CD4-positive, alpha-beta T cell (primary cell): ENCODE measurements at regions not wholly inside any gene's neighbourhood (a gene's known extent, or its start where the extent isn't known, plus 50 kb on each side); places are given as distances from the start of the nearest gene placed in this dataset.

Source experiments
- ATAC-seq: fragments of 200-7000 bp; cut with Tn5 transposase; one replicate; pipeline ENCODE4 v1.10.0; 2022; ENCODE audit warnings: mild to moderate bottlenecking; ENCODE audit not compliant: poor library complexity
- CTCF ChIA-PET: fragments of 350-600 bp; sonication (Branson Sonifier 250); formaldehyde crosslinking; loops from one replicate; lab custom pipeline; 2021; ENCODE audit warnings: antibody characterized with exemption, inconsistent platforms; lab: Charles Lee
- POLR2A ChIA-PET: fragments of 350-600 bp; sonication (Branson Sonifier 250); formaldehyde crosslinking; loops from one replicate; lab custom pipeline; 2021; ENCODE audit warnings: antibody characterized with exemption, inconsistent platforms; lab: Charles Lee
- DNase-seq, 14 experiments: peaks; one replicate each; pipeline ENCODE4 v3.0.0-alpha.2; 2013 to 2020; ENCODE audit warnings: mixed read lengths in 2 of 14
- H3K27ac ChIP-seq, 2 donors: one replicate each; pipeline versions ENCODE4 v1.5.1 to v1.7.0; 2013; ENCODE audit warnings: low read length in 2 of 2, low read depth in 1 of 2, mild to moderate bottlenecking in 1 of 2
- H3K27me3 ChIP-seq, 2 experiments: 1 replicate in 1 of 2; 2 replicates in 1 of 2; pipeline versions ENCODE4 v1.6.1 to v1.7.0; 2013; ENCODE audit warnings: low read length in 2 of 2, control low read depth in 1 of 2, mild to moderate bottlenecking in 1 of 2, moderate library complexity in 1 of 2; ENCODE audit not compliant: insufficient read depth in 2 of 2, control insufficient read depth in 1 of 2
- H3K36me3 ChIP-seq: one replicate; pipeline ENCODE4 v1.6.1; 2013; ENCODE audit warnings: low read length, control low read depth; ENCODE audit not compliant: insufficient read depth
- H3K4me1 ChIP-seq: one replicate; pipeline ENCODE4 v1.6.1; 2013; ENCODE audit warnings: low read length, control low read depth; ENCODE audit not compliant: insufficient read depth
- H3K4me3 ChIP-seq: one replicate; pipeline ENCODE4 v1.5.1; 2013; ENCODE audit warnings: mild to moderate bottlenecking, low read length, moderate library complexity
- H3K9me3 ChIP-seq, 2 experiments: 1 replicate in 1 of 2; 2 replicates in 1 of 2; pipeline versions ENCODE4 v1.6.1 to v1.7.0; 2013; ENCODE audit warnings: low read length in 2 of 2, mild to moderate bottlenecking in 2 of 2, control low read depth in 1 of 2, moderate library complexity in 1 of 2; ENCODE audit not compliant: control insufficient read depth in 1 of 2, insufficient read depth in 1 of 2
- H3K27ac Mint-ChIP-seq: one replicate; pipeline ENCODE4 v1.8.0; 2020; ENCODE audit warnings: mixed read lengths
- H3K27me3 Mint-ChIP-seq: one replicate; pipeline ENCODE4 v1.8.0; 2021; ENCODE audit warnings: mixed read lengths
- H3K36me3 Mint-ChIP-seq: one replicate; pipeline ENCODE4 v1.8.0; 2021; ENCODE audit warnings: low read depth, mixed read lengths
- H3K4me1 Mint-ChIP-seq: one replicate; pipeline ENCODE4 v1.8.0; 2021; ENCODE audit warnings: low read depth, mixed read lengths
- H3K4me3 Mint-ChIP-seq: one replicate; pipeline ENCODE4 v1.8.0; 2020; ENCODE audit warnings: mild to moderate bottlenecking, mixed read lengths
- H3K9me3 Mint-ChIP-seq: one replicate; pipeline ENCODE4 v1.8.0; 2020; ENCODE audit warnings: mixed read lengths
- CTCF ChIP-seq: fragments of 200-600 bp; IDR thresholded peaks from one replicate; pipeline ENCODE4 v1.8.0; 2022; ENCODE audit warnings: antibody characterized with exemption, mild to moderate bottlenecking
- intact Hi-C, 2 experiments: fragments of 100-400 bp; cut with DNase I in 1 of 2; cut with micrococcal nuclease in 1 of 2; formaldehyde crosslinking; loops; one replicate each; pipeline versions ENCODE4 v1.15.1 to v1.9.0; 2023 to 2025; cut with DNase I, micrococcal nuclease

GRCh38 chr6:115159733-115160132, 816.9 kb upstream of the HS3ST5 start:
- DNase-seq (no peak), ATAC-seq (no peak)
- Histone ChIP-seq H3K36me3 (no peaks in the 10 kb centered on the region), H3K27me3 (no peaks in the 10 kb centered on the region), H3K4me3 (no peak overlapping the region), H3K27ac (no peak overlapping the region), H3K4me1 (no peaks in the 10 kb centered on the region), H3K9me3 (peaks cover 0 to 5% of the 10 kb centered on the region in 2 experiments)
- Mint-ChIP-seq H3K27ac (no peak overlapping the region), H3K4me1 (no peaks in the 10 kb centered on the region), H3K9me3 (peaks cover 8% of the 10 kb centered on the region), H3K36me3 (no peaks in the 10 kb centered on the region), H3K4me3 (no peak overlapping the region), H3K27me3 (no peaks in the 10 kb centered on the region)
- ChIA-PET POLR2A (no interaction called here), CTCF (no interaction called here)
- no peak for TF ChIP-seq CTCF
- intact Hi-C loops: no loop called here

GRCh38 chr6:115137910-115138309, 795.1 kb upstream of the HS3ST5 start:
- no peak for TF ChIP-seq CTCF
- Mint-ChIP-seq H3K4me1 (no peaks in the 10 kb centered on the region), H3K27ac (no peak overlapping the region), H3K36me3 (no peaks in the 10 kb centered on the region), H3K4me3 (no peak overlapping the region), H3K27me3 (no peaks in the 10 kb centered on the region), H3K9me3 (peaks cover 4% of the 10 kb centered on the region)
- ChIA-PET CTCF (no interaction called here), POLR2A (no interaction called here)
- H3K27ac ChIP-seq: no peak overlapping the region
- intact Hi-C loops: no loop called here
- no peaks in the 10 kb centered on the region for H3K4me1 ChIP-seq
- H3K4me3 ChIP-seq: no peak overlapping the region
- no peaks in the 10 kb centered on the region for H3K36me3 ChIP-seq
- DNase-seq (no peak), ATAC-seq (no peak)
- no peaks in the 10 kb centered on the region for H3K27me3 ChIP-seq
- H3K9me3 ChIP-seq: peaks cover 0 to 6% of the 10 kb centered on the region in 2 experiments

GRCh38 chr6:115133790-115134189, 791.0 kb upstream of the HS3ST5 start:
- Histone ChIP-seq H3K4me3 (no peak overlapping the region), H3K27ac (no peak overlapping the region), H3K27me3 (no peaks in the 10 kb centered on the region), H3K9me3 (peaks cover 0 to 5% of the 10 kb centered on the region in 2 experiments), H3K36me3 (no peaks in the 10 kb centered on the region), H3K4me1 (no peaks in the 10 kb centered on the region)
- Mint-ChIP-seq H3K4me3 (no peak overlapping the region), H3K9me3 (peaks cover 4% of the 10 kb centered on the region), H3K27me3 (no peaks in the 10 kb centered on the region), H3K36me3 (no peaks in the 10 kb centered on the region), H3K27ac (no peak overlapping the region), H3K4me1 (no peaks in the 10 kb centered on the region)
- no peak for DNase-seq
- TF ChIP-seq CTCF: no peak
- ChIA-PET CTCF (no interaction called here), POLR2A (no interaction called here)
- no peak for ATAC-seq
- intact Hi-C loops: no loop called here
